Choroid plexus epithelial cell (primary cell): ENCODE measurements at regions not wholly inside any gene's neighbourhood (a gene's known extent, or its start where the extent isn't known, plus 50 kb on each side); places are given as distances from the start of the nearest gene placed in this dataset.

ENCODE experiments used
- DNase-seq: peaks from one replicate; pipeline ENCODE4 v3.0.0-alpha.2; 2010; ENCODE audit warnings: low read depth
- H3K4me3 ChIP-seq: 2 replicates; pipeline ENCODE4 v1.5.1; 2011; ENCODE audit warnings: low read depth, mild to moderate bottlenecking, control low read depth, low read length, moderate library complexity
- TF ChIP-seq, protein P1 (sequence below): conservative IDR thresholded peaks from 2 replicates; pipeline ENCODE4 v1.5.1; 2011; ENCODE audit warnings: low read depth, mild to moderate bottlenecking, control low read depth, inconsistent platforms, low read length, moderate library complexity

DNA sequence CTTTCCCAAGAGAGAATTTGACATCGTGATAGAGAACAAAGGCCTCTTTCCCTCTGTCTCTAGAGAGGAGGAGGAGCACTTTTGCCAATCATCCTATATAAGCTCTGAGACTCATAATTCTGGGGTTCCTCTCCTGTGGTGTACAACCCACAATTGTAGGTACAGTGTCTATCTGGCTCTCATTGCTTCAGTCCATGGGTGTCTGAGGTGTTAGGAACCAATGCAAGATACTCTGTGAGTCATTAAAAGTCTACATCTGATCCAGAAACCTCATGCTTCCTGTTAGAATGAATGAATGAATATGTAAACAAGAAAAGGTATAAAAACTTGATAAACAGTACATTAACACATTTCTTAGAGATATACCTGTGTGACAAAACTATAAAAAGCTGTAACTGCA, 356.7 kb downstream of the QKI start:
- TF ChIP-seq, protein P1, sequence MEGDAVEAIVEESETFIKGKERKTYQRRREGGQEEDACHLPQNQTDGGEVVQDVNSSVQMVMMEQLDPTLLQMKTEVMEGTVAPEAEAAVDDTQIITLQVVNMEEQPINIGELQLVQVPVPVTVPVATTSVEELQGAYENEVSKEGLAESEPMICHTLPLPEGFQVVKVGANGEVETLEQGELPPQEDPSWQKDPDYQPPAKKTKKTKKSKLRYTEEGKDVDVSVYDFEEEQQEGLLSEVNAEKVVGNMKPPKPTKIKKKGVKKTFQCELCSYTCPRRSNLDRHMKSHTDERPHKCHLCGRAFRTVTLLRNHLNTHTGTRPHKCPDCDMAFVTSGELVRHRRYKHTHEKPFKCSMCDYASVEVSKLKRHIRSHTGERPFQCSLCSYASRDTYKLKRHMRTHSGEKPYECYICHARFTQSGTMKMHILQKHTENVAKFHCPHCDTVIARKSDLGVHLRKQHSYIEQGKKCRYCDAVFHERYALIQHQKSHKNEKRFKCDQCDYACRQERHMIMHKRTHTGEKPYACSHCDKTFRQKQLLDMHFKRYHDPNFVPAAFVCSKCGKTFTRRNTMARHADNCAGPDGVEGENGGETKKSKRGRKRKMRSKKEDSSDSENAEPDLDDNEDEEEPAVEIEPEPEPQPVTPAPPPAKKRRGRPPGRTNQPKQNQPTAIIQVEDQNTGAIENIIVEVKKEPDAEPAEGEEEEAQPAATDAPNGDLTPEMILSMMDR, result no peak
- H3K4me3 ChIP-seq, result no peak overlapping the region
- DNase-seq, result no peak

DNA sequence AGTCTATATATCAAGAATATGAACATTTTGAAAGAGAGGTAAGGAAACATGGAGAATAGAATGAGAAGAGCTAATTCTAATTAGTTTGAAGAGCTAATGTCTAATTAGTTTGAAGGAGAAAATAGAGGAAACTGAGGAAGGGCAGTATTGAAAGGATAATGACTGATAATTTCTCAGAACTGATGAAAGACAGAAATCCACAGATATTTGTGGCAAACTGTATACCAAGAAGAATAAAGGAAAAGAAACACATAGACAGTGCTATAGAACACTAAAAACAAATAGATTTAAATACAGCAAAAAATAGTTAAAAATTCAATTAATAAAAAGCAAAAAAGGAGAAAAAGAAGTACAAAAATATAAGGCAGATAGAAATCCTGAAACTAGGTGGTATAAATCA, 354.4 kb downstream of the QKI start:
- TF ChIP-seq, protein P1, result no peak
- H3K4me3 ChIP-seq, result no peak overlapping the region
- no peak for DNase-seq

DNA sequence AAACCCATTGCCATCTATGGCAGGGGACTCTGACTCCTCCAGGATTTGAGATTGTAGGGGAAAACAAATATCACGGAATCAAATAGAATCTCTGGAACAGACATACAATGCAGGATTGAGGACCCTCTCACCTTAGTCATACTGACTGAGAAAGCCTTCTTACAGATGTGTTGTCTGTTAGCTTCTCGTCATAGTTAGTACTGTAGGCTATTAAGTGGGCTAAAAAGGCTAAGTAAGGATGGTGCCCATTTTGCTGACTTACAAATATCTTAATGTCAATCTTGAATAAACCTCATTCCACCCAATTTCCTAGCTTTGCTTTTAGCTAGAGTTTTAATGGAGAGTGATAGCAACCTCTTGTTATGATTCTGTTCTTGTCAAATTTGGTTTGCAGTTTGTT, 352.4 kb downstream of the QKI start:
- TF ChIP-seq, protein P1, result no peak
- no peak for DNase-seq
- no peak overlapping the region for H3K4me3 ChIP-seq

DNA sequence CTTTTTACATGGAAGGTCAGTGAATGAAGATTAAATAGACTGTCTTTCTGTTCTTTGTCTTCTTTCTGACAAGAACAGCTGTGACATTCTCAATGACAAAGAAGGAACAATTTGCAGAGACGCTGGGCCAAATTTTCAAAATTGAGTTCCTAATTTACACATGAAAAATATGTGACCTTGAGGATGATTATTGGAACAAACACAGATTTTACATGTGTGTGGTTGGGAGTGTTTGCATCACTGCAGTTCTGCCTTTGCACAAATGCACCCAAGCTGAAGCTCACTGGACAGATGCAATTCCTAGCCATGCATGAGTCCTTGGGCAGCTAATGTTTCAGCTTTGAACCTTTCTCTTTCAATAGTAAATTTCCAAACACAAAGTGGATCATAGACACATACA, 350.8 kb downstream of the QKI start:
- no peak overlapping the region for H3K4me3 ChIP-seq
- DNase-seq, result no peak
- TF ChIP-seq, protein P1, result no peak

DNA sequence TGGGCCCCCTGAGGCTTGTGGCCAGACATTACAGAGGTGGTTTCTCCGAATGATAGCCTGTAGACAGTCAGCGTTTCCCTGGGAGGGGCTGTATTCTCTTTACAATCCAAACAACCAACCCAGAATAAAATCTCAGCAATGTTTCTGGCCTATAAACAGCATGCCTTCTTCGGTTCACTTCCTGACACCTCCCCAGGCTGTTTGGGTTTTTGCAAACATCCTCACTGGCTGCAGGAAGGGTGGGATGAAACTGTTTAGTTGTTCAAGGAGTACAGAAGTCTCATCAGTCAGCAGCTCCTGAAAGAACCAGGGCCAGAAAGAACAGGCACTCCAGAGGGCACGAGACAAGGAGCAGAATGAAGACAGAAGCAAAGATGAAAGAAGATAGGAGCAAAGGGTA, 350.0 kb downstream of the QKI start:
- no peak overlapping the region for H3K4me3 ChIP-seq
- TF ChIP-seq, protein P1, result no peak
- DNase-seq, result peak; percentile 73

DNA sequence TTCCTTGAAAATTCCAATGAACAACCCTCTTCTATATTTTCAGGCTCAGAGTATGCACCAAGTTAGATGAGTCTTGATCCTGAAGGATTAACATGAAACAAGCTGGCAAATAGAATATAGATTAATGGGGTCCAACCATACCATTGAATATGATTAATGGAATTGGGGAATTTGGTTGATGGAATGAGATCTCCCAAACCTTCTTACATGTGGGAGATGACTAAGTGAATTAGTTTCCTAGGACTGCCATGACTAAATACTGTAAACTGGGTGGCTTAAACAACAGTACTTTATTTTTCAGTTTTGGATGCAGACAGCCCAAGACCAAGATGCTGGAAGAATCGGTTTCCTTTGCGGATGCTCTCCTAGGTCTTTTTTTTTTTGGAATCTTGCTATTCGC, 347.0 kb downstream of the QKI start:
- DNase-seq, result no peak
- H3K4me3 ChIP-seq, result no peak overlapping the region
- TF ChIP-seq, protein P1, result no peak

DNA sequence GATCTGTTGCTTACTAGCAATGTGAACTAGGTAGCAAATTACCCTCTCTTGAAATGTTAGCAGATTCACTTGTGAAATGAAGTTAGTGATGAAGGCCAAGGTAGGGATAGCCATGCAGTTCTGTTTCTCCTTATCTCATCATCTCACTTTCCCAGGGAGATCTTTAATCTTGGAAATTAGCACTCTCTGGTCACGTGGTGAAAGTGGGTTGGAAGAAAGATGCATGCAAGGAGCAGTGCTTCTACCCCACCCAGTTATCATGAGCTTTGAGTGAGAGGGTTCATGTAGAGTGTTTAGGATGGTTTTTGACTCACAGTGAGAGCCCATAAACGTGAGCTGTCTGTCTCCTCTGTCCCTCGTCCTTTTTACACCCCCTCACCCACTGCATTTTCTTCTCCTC, 346.3 kb downstream of the QKI start:
- TF ChIP-seq, protein P1, result no peak
- H3K4me3 ChIP-seq, result no peak overlapping the region

More for the DNA sequence above, 346.3 kb downstream of the QKI start:
- DNase-seq, result no peak
